GM21515 (cell line): ENCODE measurements at regions not wholly inside any gene's neighbourhood (a gene's known extent, or its start where the extent isn't known, plus 50 kb on each side); places are given as distances from the start of the nearest gene placed in this dataset.

ENCODE experiments used
- ATAC-seq: cut with Tn5 transposase; IDR thresholded peaks from one replicate; pipeline ENCODE4 v1.9.1; 2021; ENCODE audit not compliant: unreplicated experiment

DNA sequence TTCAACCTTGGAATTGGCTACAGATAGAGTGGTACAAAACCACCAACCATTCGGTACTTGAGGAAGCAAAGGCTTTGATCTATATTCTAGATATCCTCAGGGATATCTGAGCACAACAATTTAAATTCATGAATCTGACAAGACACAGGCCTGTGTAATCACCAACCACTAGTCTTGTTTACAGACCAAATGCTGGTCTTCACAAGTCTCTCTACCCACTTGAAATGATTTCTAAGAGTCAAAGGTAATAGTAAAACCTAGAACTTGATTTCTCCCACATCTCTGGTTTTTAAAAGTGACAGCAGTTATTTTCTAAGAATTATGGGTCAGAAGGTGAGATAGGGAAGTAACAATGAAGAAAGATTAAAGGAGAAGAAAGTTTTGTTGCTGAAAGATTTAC is 613.7 kb upstream of the ACVR2A start:
- ATAC-seq: no peak

DNA sequence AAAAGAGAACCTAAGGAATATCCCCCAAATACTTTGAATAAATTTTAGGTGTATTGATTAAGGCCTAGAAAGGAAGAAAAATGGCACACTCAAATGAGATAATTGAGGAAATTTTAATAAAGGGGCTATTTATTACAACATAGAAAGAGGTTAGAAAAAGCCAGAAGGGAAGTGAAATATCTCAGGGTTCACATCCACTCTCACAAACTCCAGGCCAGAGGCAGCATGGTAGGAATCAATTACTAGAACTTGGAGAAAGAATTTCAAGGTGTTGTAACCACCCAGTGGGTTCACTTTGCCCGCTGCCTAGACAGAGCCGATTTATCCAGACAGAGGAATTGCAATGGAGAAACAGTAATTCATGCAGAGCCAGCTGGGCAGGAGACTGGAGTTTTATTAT is 617.5 kb upstream of the ACVR2A start:
- no peak for ATAC-seq

DNA sequence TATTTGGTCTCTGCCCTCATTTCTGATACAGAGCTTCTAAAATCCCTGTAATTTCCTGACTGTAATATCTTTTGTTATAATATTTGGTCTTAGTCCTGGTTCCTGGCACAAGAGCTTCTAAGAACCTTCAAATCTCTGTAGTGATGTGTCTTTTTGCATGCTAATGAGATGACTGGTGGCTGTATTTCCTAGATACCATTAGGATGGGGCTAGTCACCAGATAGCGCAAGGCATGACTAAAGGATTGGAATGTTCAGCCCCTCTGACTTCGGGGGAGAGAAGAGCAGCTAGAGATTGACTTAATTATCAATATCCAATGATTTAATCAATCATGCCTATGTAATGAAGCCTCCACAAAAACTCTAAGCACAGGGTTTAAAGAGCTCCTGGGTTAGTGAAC is 620.8 kb upstream of the ACVR2A start:
- ATAC-seq: no peak

DNA sequence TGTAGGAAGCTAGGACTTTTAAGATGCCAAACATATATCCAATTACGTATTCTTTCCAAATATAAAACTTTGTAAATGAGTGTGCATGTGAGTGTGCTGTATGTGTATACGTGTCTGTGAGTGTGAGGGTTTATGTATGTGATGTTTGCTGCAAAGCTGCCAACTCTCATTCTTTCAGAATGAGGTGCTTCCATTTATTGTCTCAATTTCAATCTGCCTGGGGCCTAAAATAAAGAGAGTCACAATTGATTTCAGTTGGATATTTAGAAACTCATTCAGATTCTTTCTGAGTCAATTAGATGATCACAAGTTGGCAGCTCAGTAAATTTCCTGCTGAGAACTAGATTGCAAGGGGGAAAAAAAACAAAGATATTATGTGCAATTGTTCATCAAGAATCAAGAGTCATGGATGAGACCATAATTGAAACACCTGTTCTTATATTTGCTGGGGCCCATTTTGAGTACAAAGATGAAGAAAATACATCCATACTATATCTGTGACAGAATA is 621.2 kb upstream of the ACVR2A start:
- no peak for ATAC-seq

DNA sequence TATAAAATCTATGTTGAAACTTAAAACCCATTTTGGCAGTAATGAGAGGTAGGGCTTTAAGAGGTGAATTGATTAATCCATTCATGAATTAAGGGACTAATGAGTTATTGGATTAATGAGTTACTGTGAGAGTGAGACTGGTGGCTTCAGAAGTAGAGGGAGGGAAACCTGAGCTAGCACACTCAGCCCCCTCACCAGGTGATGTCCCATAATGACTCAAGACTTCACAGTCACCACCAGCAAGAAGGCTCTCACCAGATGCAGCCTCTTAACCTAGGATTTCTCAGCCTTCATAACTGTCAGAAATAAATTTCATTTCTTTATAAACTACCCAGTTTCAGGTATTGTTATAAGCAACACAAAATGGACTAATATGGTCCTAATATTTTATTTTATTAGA is 621.7 kb upstream of the ACVR2A start:
- peak; percentile 55 for ATAC-seq

DNA sequence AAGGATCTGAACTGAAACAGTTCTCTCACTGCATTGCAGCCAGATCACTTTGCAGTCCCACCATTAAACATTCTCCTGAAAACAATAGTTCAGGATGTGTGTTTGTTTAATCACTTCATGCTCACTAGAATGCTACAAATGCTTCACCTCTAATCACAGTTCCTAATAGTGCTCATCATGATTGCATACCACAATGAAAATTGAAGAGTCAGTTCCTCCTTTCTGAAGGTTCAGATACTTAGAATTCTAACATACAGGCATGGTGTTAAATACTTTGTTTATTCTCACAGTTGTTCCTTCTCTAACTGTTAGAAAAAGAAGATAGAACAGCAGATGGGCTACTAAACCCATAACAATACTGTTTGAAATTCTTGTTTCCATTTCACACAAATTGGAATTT is 622.3 kb upstream of the ACVR2A start:
- peak; percentile 72 for ATAC-seq

DNA sequence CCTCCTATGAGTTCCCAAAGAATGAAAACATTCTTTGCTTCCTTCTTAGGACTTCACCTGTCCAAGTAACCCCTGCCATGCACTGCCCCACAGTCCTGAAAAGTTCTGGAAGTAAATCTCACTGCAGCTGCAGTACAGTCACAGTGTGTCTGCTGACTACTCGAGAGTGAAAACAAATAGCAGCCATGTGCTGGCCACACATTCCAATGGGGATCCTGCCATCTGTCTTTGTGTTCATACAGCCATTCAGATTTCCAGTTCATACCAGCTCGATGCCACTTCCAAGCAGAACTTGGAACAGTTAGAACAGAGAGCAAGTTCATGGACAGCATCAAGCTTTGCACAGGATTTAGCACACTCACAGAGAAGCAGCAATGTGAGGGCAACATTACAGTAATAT is 629.9 kb upstream of the ACVR2A start:
- no peak for ATAC-seq

DNA sequence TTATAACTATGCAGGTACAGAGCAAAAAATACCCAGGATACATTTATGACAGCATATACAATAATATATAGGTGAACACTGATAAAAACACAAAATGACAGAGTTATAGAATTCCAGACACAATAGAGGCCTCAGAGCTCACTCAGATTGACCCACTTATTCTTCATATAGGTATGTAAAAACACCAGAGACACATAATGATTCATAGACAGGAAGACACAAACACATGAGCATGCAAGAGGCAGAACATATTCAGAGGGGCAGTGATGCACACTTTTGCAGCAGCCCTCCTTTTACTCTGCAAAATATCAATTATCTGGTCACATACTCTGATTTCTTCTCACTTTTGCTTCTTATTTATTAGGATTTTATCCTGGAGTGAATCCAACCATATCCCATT is 633.3 kb upstream of the ACVR2A start:
- ATAC-seq: no peak

DNA sequence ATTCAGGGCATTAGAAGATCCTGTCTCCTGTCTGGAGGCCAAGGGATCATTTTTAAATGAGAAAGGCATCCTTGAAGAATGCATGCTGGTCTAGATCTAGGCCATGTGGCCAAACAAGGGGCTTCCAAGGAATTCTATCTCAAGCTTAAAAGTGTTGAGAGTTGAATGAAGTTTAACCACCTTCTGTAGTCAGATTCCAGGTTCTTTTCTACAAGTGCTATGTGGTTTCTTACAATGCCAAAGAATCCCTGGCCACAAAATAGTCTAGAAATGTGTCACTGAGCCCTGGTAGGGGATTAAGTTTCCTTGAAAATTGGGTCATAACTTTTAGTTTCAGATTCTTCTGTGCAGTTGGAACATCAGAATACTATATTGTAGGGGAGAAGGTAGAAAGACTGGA is 640.7 kb upstream of the ACVR2A start:
- no peak for ATAC-seq

DNA sequence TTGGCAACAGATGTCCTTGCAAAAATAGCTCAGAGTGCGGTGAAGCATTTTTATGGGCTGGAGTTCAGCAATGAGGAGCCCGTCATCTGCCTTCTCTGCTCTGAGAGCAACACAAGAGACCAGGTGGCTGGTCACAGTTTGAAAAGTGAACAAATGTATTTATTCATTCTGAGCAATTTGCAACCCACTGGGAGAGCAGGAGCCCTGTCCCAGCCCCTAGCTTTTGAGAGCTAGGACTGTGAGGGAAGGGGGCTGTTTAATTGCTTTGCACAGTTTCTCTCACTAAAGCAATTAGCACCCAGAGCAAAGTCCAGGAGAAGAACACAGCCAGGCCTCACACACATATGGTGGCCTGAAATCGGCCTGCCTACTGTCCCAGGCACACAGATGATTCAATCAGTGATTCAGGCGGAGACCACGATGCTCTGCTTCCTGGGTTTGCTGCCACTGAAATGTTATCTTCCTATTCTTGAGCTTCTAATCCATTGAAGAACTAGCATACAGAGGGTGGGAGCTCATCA is 646.1 kb upstream of the ACVR2A start:
- ATAC-seq: no peak

DNA sequence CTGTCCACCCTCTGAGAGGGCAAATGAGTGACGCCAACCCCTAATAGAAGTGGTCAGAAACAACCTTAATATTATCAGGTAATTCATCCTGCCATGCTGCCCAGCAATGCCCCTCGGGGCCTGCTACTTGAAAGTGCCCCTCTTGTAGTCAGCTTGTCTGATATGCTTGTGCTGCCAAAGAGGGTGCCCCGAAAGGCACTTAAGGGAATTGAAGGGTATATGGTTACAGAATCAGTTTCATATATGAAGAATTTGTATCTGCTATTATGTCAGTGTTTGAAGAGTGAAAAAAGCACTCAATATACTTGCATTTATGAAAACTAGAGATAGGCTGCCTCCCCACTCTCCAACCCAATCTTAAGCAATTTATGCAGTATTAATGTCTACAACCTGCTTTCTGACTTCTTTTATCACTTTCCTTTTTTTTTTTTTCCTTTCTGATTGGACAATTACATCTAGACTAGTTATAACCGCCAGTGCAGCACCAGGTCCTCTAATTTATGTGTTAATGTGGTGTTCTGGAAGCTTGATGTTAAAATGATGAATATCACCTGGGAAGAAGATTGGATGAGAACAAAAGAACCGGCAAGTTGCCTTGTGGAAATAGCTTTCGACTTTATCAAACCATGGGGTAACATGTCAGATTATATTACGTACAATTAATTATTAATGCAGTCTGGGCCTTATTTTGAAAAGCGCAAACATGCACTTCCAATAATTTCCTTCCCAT is 646.9 kb upstream of the ACVR2A start:
- no peak for ATAC-seq

DNA sequence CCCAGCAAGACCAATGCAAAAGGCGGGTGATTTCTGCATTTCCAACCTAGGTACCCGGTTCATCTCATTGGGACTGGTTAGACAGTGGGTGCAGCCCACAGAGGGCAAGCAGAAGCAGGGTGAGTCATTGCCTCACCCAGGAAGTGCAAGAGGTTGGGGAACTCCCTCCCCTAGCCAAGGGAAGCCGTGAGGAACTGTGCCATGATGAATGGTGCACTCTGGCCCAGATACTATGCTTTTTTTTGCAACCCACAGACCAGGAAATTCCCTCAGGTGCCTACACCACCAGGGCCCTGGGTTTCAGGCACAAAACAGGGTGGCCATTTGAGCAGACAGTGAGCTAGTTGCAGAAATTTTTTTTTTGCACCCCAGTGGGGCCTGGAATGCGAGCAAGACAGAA is 662.6 kb upstream of the ACVR2A start:
- ATAC-seq: peak; percentile 52

DNA sequence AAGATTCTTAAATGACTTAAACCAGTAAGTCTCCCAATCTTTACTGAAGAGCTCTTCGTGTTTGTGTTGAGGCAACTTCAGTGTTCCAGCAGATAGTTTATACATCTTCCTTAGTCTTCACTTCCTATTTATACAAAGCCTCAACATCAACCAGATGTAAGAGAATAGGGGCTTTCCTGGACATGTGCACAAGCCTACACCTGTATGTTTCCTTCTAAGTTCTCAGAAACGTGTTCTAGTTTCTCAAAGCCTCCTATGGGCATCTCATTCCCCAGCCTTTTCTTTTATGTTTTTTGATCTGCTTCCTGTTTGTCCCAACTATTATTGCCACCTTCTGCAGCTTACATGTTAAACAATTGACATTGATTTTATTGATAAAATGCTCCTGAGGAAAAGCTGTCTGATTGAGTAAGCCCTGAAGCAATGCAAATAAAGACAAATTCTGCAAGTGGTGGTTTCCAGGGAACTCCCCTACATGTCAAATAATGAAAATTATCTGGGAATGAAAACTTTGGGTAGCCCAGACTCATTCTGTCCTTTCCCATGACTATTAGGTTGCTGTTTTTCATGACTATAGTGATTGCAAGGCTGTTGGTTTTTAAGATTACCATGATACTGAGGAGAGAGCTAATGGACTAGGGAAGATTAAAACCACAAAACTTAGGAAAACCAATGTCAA is 663.3 kb upstream of the ACVR2A start:
- peak; percentile 77 for ATAC-seq

DNA sequence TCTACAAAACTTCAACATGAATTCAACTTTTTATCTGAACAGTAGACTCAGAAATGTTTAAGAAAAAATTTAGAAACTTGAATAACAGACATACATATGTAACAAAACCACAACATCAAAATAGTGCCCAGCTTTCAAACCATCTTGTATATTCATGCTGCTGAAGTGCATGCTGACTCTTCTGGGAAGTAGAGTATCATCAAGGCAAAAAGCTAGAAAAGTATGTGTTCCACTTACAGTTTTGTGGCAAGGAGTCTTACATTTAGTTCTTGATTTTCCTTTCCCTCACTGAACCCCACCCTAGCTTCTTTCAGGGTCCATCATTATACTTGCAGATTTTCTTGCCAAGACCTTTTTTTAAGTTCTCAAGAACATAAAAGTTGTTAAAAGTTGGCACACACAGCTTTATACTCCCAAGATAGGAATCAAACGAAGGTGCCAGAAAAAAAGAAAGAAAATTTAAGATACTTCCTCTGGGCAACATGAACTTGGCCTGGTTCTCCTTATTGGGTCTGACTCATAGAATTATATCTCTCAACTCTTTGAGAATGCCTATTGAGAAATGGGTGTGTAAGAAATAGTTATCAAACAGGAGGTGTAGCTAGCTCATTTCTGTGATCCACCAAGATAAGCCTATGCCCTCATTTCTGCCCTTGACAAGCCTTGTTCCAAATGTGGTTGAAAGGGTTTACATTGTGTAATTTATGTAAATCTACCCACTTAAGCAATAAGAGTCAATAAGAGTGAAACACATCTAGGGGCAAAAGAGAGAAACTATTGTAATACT is 667.6 kb upstream of the ACVR2A start:
- no peak for ATAC-seq

DNA sequence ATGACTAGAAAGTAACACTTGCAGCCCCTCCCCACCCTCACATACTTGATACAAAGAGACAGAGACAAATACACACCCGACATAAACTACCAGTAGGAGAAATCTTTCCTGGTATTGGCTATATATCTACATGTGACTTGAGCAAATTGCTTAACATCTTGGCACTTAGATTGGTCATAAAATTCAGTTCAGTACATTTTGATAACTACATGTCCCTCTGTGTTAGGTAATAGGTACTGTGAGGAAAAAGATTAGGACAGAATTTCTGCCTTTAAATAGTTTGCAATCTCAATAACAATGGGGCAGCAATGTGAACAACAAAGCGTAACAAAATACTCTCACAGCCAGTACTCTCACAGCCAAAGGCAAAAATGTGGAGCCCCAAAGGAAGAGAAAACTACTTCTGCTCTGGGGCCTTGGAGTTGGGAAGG is 670.0 kb upstream of the ACVR2A start:
- no peak for ATAC-seq

DNA sequence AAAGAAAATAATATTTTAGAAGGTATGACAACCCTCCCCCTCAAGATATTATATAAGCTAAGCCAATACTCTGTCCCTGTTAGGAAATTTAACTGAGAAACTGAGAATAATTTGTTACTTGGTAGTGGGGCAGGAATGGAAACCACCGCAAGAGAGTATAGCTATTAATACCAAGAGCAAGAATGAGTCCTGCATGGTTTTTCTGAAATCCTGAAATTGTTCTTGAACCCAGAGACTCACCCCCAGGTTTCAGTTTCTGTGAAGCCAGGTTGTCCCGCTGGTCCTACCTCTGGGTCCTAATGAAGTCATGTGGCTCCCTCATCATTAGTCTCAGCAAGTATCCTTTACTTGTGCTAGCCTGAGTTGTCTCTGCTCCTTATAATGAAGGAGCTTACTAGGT is 671.0 kb upstream of the ACVR2A start:
- ATAC-seq: no peak

DNA sequence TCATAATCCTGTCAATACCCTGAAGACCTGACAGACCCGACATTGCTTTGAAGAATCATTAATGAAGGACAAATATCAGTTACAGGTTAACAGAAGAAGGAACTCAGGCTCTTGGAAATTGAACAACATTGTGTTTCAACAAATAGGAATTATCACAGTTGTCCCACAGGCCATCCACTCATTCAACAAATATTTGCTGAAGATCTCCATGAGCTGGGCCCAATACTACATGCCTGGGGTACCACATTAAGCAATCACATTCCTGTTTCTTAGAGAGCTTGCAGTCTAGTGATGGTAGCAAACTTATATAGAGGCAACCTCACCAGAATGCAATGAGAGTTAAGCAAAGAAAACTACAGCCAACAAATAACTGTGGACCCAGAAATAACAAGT is 671.6 kb upstream of the ACVR2A start:
- ATAC-seq: no peak

DNA sequence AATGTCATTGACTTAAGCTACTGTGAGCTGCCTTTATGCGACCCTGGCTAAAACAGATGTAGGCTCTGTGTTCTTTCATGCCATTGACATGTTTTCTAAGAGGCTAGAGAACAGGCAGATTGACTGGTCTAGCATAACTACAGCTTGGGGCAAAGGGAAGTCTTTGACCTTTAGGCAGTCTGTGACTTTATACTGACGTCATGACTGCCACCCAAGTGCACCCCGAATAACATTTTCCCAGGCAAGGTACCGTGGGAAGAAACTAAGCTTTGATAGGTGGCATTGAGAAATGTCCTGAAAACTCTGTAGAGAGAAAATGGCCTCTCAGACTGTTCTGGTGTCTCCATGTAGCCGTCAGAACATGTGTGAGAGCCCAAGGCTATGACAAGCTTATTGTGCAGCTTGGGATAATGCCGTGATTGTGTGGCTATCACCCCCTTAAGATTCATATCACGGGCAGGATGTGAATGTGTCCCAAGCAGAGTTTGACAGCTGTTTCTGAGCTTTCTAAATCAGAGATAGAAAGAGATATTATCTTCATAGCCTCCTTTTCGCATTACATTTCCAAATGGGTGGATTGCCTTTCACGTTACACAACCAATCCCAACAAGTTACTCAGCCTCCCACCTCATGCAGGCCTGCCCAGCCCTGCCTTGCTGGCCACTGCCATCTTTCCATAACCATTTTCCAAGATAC is 672.2 kb upstream of the ACVR2A start:
- no peak for ATAC-seq

DNA sequence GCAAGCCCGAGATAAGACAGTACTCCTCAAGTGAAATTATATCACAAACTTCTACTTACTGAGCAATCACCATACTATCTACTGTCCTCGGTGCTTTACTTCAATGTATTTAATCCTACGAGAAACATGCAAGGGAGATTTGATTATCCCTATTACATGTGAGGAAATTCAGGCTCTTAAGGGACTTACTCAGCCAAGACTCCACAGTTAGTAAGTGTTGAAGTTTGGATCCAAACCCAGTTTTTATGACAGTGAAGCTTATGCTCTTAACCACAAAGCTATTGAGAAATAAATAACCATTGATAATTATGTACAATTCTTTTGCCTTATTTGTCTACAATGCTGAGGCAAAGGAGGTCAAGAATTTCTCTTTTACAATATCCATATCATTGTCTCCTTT is 672.9 kb upstream of the ACVR2A start:
- ATAC-seq: no peak

DNA sequence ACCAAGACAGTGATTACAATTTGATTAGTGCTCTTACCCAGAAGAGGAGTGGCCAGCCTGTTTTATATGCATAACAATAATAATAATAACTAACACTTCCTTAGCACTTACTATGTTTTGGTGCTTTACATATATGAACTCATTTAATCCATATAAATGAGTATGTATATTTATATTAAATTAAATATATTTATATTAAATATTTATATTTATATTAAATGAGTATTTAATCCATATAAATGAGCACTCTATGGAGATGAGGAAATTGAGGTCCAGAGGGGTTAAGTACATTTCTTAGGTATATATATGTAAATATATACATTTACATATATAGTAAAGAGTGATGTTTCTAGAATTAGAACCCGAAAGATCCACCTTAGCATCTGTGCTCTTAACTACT is 673.9 kb upstream of the ACVR2A start:
- no peak for ATAC-seq
